ENCODE measurements at regions not wholly inside any gene's neighbourhood (a gene's known extent, or its start where the extent isn't known, plus 50 kb on each side); places are given as distances from the start of the nearest gene placed in this dataset.

DNA sequence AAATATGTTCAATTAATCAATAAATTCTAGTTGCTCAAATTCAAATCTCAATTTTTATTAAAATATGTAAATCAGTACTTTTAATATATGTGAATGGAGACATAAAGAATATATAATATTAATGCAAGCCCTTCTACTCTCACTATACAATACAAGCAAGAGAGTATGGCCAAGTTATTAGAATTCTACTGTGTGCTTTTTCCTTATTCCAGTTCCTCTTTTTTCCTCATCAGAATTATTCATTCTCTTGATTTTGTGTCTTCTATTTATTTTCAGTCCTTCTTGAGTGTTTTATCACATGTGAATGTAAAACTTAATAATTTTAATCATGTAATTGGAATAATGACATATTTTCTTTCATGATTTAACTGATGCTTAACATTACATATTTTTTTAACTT lies 276.8 kb downstream of the PCDH20 start:
- Histone ChIP-seq H3K4me1 (ENCODE audit: control insufficient read depth, insufficient read depth, low read length) (no peaks in the 10 kb centered on the region), H3K9me3 (ENCODE audit: control insufficient read depth, insufficient read depth, low read length) (no peaks in the 10 kb centered on the region), H3K27me3 (ENCODE audit: control insufficient read depth, insufficient read depth, low read length) (no peaks in the 10 kb centered on the region), H3K36me3 (ENCODE audit: control insufficient read depth, insufficient read depth, low read length) (no peaks in the 10 kb centered on the region), H3K4me3 (ENCODE audit: low read depth, low read length) (no peak overlapping the region), H3K27ac (ENCODE audit: low read depth, low read length) (no peak overlapping the region), H3K9ac (ENCODE audit: low read depth, low read length) (no peak overlapping the region)

DNA sequence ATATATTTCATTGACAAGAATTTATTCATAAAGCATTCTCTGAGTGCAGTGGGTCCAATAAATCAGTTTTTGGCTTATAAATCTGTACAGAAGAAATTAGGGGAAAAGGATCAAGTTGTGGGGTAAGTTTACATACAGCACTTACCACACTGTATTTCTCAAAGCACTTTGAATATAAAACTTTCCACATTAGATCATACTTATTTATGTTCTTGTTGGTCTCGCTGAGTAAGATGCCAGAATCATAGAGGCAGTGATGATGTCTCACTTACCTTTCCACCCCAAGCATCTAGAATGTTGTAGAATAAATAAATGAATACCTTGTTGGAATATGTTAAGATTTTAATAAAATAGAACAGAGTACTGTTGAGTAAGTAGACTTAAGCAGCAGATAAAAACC lies 279.1 kb downstream of the PCDH20 start:
- Histone ChIP-seq H3K27me3 (ENCODE audit: control insufficient read depth, insufficient read depth, low read length) (no peaks in the 10 kb centered on the region), H3K4me3 (ENCODE audit: low read depth, low read length) (no peak overlapping the region), H3K27ac (ENCODE audit: low read depth, low read length) (no peak overlapping the region)

DNA sequence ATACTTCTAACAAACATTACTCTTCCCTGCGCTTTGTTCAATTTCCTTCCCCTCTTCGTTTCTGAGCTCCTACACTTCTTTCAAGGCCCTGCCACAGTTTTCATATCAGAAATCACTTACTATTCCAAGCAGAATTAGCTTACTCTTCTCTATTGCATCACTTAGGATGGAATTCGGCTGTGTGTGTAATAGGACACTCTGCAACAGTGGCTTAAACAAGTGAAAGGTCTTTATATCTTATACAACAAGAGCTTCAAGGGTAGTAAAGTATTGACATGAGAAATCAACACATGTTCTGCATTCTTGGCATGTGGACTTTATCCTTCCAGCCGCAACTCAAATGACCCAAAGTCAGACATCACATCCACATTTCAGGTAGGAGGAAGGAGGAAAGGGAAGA lies 279.6 kb downstream of the PCDH20 start:
- no peaks in the 10 kb centered on the region for H3K36me3 ChIP-seq (ENCODE audit: control insufficient read depth, insufficient read depth, low read length)
- H3K27ac ChIP-seq (ENCODE audit: low read depth, low read length), result no peak overlapping the region
- H3K4me3 ChIP-seq (ENCODE audit: low read depth, low read length), result no peak overlapping the region
- no peaks in the 10 kb centered on the region for H3K9me3 ChIP-seq (ENCODE audit: control insufficient read depth, insufficient read depth, low read length)
- no peaks in the 10 kb centered on the region for H3K27me3 ChIP-seq (ENCODE audit: control insufficient read depth, insufficient read depth, low read length)
- no peak overlapping the region for H3K9ac ChIP-seq (ENCODE audit: low read depth, low read length)
- H3K4me1 ChIP-seq (ENCODE audit: control insufficient read depth, insufficient read depth, low read length), result no peaks in the 10 kb centered on the region

More for the DNA sequence above, 279.1 kb downstream of the PCDH20 start:
- Histone ChIP-seq H3K36me3 (ENCODE audit: control insufficient read depth, insufficient read depth, low read length) (no peaks in the 10 kb centered on the region), H3K9ac (ENCODE audit: low read depth, low read length) (no peak overlapping the region), H3K9me3 (ENCODE audit: control insufficient read depth, insufficient read depth, low read length) (no peaks in the 10 kb centered on the region), H3K4me1 (ENCODE audit: control insufficient read depth, insufficient read depth, low read length) (no peaks in the 10 kb centered on the region)

DNA sequence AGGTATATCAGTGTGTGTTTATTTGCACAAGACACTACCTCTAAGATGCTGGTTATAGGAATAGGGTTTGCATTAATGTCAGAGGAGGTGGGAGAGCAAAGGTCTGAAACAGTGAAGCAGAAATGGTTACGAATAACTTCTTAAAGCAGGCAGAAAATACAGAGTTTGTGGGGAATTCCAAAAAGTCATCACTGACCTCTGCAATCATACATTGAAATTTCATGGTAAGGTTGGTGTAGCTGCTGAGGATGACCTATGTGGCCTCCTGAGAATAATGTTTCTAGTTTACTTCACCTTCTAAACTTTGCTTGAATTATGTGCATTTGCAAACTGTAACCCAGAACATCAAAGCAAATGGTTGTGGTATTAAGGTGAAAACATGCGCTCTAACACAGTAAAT lies 280.1 kb downstream of the PCDH20 start:
- Histone ChIP-seq H3K4me3 (ENCODE audit: low read depth, low read length) (no peak overlapping the region), H3K9me3 (ENCODE audit: control insufficient read depth, insufficient read depth, low read length) (no peaks in the 10 kb centered on the region), H3K36me3 (ENCODE audit: control insufficient read depth, insufficient read depth, low read length) (no peaks in the 10 kb centered on the region), H3K4me1 (ENCODE audit: control insufficient read depth, insufficient read depth, low read length) (no peaks in the 10 kb centered on the region), H3K9ac (ENCODE audit: low read depth, low read length) (no peak overlapping the region), H3K27ac (ENCODE audit: low read depth, low read length) (no peak overlapping the region), H3K27me3 (ENCODE audit: control insufficient read depth, insufficient read depth, low read length) (no peaks in the 10 kb centered on the region)

DNA sequence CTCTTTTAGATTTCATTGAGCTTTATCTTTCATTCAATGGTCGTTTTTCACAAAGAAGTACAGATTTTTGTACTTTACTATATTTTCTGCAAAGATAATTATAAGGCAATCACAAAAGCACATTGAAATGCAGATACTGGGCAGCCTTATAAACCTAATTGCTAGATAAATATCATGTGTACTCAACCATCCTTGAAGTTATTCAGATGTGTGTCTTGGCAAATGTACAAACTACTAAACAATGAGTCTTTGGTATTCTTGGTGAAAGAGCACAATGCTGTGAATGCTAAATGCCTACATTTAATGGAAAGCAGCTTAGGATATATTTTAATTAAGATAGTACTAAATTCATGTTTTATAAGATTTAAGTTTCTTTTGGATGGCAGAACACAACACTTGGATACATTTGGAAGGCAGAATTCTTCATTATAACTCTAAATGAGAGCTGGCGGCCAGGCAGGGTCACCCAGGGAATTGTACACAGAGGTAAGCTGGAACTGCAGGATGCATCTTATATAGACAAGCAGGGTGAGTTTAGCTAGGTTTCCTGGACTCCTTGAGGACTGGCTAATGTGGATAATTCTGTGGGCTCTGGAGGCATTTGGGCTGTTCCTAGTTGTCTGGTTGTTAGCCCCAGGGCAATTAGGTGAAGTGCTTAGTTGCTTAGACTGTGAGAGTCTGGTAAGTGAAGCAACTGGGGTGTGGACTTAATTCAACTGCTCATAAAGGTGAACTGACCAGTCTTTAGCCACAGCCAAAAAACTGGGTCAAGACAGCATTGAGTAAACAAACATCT lies 286.6 kb downstream of the PCDH20 start:
- Histone ChIP-seq H3K9ac (ENCODE audit: low read depth, low read length) (no peak overlapping the region), H3K36me3 (ENCODE audit: control insufficient read depth, insufficient read depth, low read length) (no peaks in the 10 kb centered on the region), H3K9me3 (ENCODE audit: control insufficient read depth, insufficient read depth, low read length) (no peaks in the 10 kb centered on the region), H3K4me1 (ENCODE audit: control insufficient read depth, insufficient read depth, low read length) (no peaks in the 10 kb centered on the region), H3K27me3 (ENCODE audit: control insufficient read depth, insufficient read depth, low read length) (no peaks in the 10 kb centered on the region), H3K4me3 (ENCODE audit: low read depth, low read length) (no peak overlapping the region), H3K27ac (ENCODE audit: low read depth, low read length) (no peak overlapping the region)

DNA sequence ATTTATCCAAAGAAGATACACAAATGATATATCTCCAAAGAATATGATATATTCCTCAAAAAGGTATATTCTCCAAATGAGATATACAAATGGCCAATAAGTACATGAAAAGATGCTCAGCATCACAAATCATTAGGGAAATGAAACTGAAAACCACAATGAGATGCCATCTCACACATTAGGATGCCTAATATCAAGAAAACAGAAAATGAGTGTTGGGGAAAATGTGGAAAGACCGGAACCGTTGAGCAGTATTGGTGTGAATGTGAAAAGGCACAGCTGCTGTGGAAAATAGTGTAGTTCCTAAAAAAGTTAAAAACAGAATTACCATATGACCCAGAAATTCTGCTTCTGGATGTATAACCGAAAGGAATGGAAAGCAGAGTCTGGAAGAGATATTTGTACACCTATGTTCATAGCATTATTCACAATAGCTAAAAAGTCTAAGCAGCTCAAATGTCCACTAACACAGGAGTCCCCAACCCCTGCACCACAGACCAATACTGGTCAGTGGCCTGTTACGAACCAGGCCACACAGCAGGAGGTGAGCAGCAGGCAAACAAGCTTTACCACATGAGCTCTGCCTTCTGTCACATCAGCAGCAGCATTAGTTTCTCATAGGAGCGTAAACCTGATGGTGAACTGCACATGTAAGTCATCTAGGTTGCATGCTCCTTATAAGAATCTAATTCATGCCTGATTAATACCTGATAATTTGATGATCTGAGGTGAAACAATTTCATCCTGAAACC lies 291.9 kb downstream of the PCDH20 start:
- H3K36me3 ChIP-seq (ENCODE audit: control insufficient read depth, insufficient read depth, low read length), result no peaks in the 10 kb centered on the region
- H3K27ac ChIP-seq (ENCODE audit: low read depth, low read length), result no peak overlapping the region
- H3K9me3 ChIP-seq (ENCODE audit: control insufficient read depth, insufficient read depth, low read length), result peaks cover 4% of the 10 kb centered on the region; the same call in 1 of the 2 replicates
- H3K4me3 ChIP-seq (ENCODE audit: low read depth, low read length), result no peak overlapping the region
- no peaks in the 10 kb centered on the region for H3K27me3 ChIP-seq (ENCODE audit: control insufficient read depth, insufficient read depth, low read length)
- H3K4me1 ChIP-seq (ENCODE audit: control insufficient read depth, insufficient read depth, low read length), result no peaks in the 10 kb centered on the region
- no peak overlapping the region for H3K9ac ChIP-seq (ENCODE audit: low read depth, low read length)

DNA sequence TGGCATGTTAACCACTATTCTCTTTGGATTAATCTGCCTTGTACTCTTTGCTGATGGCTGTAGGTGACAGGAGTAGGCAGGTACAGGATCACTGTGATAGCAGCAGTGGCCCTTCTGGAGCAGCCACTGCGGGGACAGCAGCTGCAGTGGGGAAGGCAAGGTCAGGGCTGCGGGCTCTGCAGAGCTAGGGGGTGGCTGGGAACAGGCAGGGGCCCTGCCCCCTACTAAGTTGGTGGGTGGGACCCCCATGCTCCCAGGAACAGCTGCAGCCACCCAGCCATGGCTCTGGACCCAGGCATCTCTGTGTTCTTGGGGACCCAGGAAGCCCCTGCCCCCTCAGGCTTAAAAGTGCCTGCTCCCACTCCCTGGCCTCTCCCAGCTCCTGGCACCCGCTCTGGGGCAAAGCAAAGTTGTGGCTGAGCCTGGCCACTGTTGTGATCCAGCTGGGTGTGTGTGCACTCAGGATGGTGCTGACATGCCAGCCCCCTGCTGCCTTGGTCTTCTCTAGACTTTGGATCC lies 302.4 kb downstream of the PCDH20 start:
- H3K27me3 ChIP-seq (ENCODE audit: control insufficient read depth, insufficient read depth, low read length), result no peaks in the 10 kb centered on the region
- peaks cover 25% of the 10 kb centered on the region for H3K9me3 ChIP-seq (ENCODE audit: control insufficient read depth, insufficient read depth, low read length)
- no peaks in the 10 kb centered on the region for H3K4me1 ChIP-seq (ENCODE audit: control insufficient read depth, insufficient read depth, low read length)
- no peaks in the 10 kb centered on the region for H3K36me3 ChIP-seq (ENCODE audit: control insufficient read depth, insufficient read depth, low read length)
- H3K27ac ChIP-seq (ENCODE audit: low read depth, low read length), result no peak overlapping the region
- H3K9ac ChIP-seq (ENCODE audit: low read depth, low read length), result no peak overlapping the region
- H3K4me3 ChIP-seq (ENCODE audit: low read depth, low read length), result no peak overlapping the region

DNA sequence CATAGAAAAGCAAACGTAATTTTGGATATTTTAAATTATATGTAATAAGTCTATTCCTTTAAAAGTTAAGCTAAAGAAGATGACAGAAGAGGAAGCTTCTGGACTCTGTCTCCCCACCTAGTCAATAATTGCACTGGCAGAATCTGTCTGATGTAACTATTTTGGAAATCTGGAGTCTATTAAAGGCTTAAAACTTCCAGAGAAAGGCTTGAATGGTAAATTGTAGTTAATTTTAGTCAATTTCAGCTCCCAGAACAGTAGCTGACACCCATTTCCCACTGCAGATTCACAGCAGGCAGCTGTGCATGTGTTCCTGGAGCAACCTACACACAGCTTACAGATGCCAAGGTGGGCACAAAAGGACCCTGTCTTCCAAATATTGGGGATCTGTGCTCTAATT lies 304.1 kb downstream of the PCDH20 start:
- no peak overlapping the region for H3K4me3 ChIP-seq (ENCODE audit: low read depth, low read length)
- H3K4me1 ChIP-seq (ENCODE audit: control insufficient read depth, insufficient read depth, low read length), result no peaks in the 10 kb centered on the region
- H3K27ac ChIP-seq (ENCODE audit: low read depth, low read length), result no peak overlapping the region
- H3K9me3 ChIP-seq (ENCODE audit: control insufficient read depth, insufficient read depth, low read length), result peaks cover 16% of the 10 kb centered on the region
- no peaks in the 10 kb centered on the region for H3K27me3 ChIP-seq (ENCODE audit: control insufficient read depth, insufficient read depth, low read length)
- no peaks in the 10 kb centered on the region for H3K36me3 ChIP-seq (ENCODE audit: control insufficient read depth, insufficient read depth, low read length)
- H3K9ac ChIP-seq (ENCODE audit: low read depth, low read length), result no peak overlapping the region

DNA sequence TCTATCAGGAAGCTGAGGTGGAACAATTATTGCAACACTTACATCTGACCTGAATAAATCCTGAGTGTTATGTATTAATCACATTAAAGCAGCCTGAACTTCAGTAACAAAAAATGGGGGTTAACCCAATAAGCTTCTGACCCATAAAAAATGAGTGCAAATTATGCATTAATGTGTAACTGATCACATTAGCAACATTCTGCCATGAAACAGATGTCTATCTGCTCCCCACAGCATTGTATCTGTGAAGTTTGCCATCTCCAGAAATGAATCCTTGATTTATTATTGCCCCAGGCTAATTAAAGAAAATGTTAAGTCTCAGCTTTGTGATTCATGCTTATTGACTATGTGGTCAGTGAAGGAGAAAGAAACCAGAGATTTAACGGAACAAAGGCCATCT lies 304.9 kb downstream of the PCDH20 start:
- H3K27me3 ChIP-seq (ENCODE audit: control insufficient read depth, insufficient read depth, low read length), result no peaks in the 10 kb centered on the region
- H3K4me3 ChIP-seq (ENCODE audit: low read depth, low read length), result no peak overlapping the region
- no peak overlapping the region for H3K27ac ChIP-seq (ENCODE audit: low read depth, low read length)
- H3K36me3 ChIP-seq (ENCODE audit: control insufficient read depth, insufficient read depth, low read length), result no peaks in the 10 kb centered on the region
- H3K9ac ChIP-seq (ENCODE audit: low read depth, low read length), result no peak overlapping the region
- H3K9me3 ChIP-seq (ENCODE audit: control insufficient read depth, insufficient read depth, low read length), result peaks cover 8% of the 10 kb centered on the region
- no peaks in the 10 kb centered on the region for H3K4me1 ChIP-seq (ENCODE audit: control insufficient read depth, insufficient read depth, low read length)

DNA sequence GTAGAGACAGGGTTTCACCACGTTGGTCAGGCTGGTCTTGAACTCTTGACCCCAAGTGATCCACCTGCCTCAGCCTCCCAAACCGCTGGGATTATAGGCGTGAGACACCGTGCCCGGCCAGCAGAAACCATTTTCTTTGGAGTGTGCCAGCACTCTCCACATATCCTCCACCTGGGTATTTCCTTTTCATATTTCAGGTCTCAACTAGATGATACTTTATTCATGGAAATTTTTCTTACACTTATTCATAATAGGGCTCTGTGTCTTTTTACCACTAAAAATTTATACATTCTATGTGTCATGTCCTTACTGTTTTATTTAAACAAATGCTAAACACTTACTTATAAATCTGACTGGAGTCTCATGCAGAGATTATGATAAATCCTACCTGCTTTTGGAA lies 305.9 kb downstream of the PCDH20 start:
- H3K4me1 ChIP-seq (ENCODE audit: control insufficient read depth, insufficient read depth, low read length), result no peaks in the 10 kb centered on the region
- no peak overlapping the region for H3K9ac ChIP-seq (ENCODE audit: low read depth, low read length)
- H3K36me3 ChIP-seq (ENCODE audit: control insufficient read depth, insufficient read depth, low read length), result no peaks in the 10 kb centered on the region
- no peaks in the 10 kb centered on the region for H3K27me3 ChIP-seq (ENCODE audit: control insufficient read depth, insufficient read depth, low read length)
- no peak overlapping the region for H3K27ac ChIP-seq (ENCODE audit: low read depth, low read length)
- peaks cover 6% of the 10 kb centered on the region; the same call in 1 of the 2 replicates for H3K9me3 ChIP-seq (ENCODE audit: control insufficient read depth, insufficient read depth, low read length)
- no peak overlapping the region for H3K4me3 ChIP-seq (ENCODE audit: low read depth, low read length)

DNA sequence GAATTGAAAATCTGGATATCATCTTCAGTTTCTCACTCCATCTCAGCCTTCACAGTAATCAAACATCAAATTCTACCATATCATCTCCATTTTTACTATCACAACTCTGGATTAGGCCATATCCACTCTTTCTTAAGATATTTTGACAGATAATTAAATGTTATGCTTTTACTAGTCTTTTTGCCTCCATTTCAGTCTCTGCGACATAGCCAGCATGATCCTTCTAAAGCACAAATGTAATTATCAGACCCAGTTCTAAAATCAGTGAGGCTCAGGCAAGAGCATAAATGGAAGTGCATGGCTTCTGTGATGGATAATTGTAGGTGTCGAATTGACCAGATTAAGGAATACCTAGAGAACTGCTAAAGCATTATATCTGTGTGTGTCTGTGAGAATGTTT lies 307.7 kb downstream of the PCDH20 start:
- no peak overlapping the region for H3K9ac ChIP-seq (ENCODE audit: low read depth, low read length)
- no peaks in the 10 kb centered on the region for H3K27me3 ChIP-seq (ENCODE audit: control insufficient read depth, insufficient read depth, low read length)
- H3K4me3 ChIP-seq (ENCODE audit: low read depth, low read length), result no peak overlapping the region
- H3K36me3 ChIP-seq (ENCODE audit: control insufficient read depth, insufficient read depth, low read length), result no peaks in the 10 kb centered on the region
- H3K4me1 ChIP-seq (ENCODE audit: control insufficient read depth, insufficient read depth, low read length), result no peaks in the 10 kb centered on the region
- H3K9me3 ChIP-seq (ENCODE audit: control insufficient read depth, insufficient read depth, low read length), result no peaks in the 10 kb centered on the region
- no peak overlapping the region for H3K27ac ChIP-seq (ENCODE audit: low read depth, low read length)

Measured in HUES48 (cell line).